ENCODE measurements at regions not wholly inside any gene's neighbourhood (a gene's known extent, or its start where the extent isn't known, plus 50 kb on each side); places are given as distances from the start of the nearest gene placed in this dataset.
"Not testable (repeated sequence)": the region's sequence is repeated elsewhere in the genome, so short reads cannot be mapped to it uniquely, and the experiment has no call there.

GRCh38 chr7:57821438-57822382, 371.7 kb downstream of the ZNF716 start (continued):
- no peak for TF ChIP-seq CREB1 (IDR thresholded peaks at IDR 0.05)
- TF ChIP-seq CREB1 (CRISPR knock-in tag; IDR thresholded peaks at IDR 0.05), result no peak
- no peak for TF ChIP-seq KAT2B (IDR thresholded peaks at IDR 0.05; ENCODE audit: low read depth, low read length)
- no peak for TF ChIP-seq TCF7L2 (IDR thresholded peaks at IDR 0.05; ENCODE audit: low read depth, low read length)
- TF ChIP-seq STAT6 (CRISPR knock-in tag; IDR thresholded peaks at IDR 0.05), result no peak
- no peak for TF ChIP-seq ZNF740 (CRISPR knock-in tag; IDR thresholded peaks at IDR 0.05)
- no peak for TF ChIP-seq ZNF740 (tag; IDR thresholded peaks at IDR 0.05)
- TF ChIP-seq PML (IDR thresholded peaks at IDR 0.05; ENCODE audit: low read length), result no peak
- TF ChIP-seq MTA2 (IDR thresholded peaks at IDR 0.05; ENCODE audit: low read depth), result no peak

GRCh38 chr7:57826548-57826947, 376.6 kb downstream of the ZNF716 start:
- H3K79me2 ChIP-seq (ENCODE audit: control insufficient read depth, insufficient read depth, low read length); H3K9me1 ChIP-seq (ENCODE audit: control insufficient read depth, insufficient read depth, low read length); CTCF ChIA-PET (ENCODE audit: low intra/inter-chr PET ratio); ATAC-seq; H3K4me1 ChIP-seq (replicated peaks in 1 of 2; ENCODE audit: control insufficient read depth in 2 of 2, insufficient read depth in 2 of 2, low read length in 2 of 2); H3K27me3 ChIP-seq (ENCODE audit: control insufficient read depth in 2 of 2, insufficient read depth in 2 of 2, low read length in 2 of 2); BruUV-seq (replicated peaks); intact Hi-C loops (cut with micrococcal nuclease); H3K4me2 ChIP-seq (ENCODE audit: insufficient read depth, low read length); FAIRE-seq; H4K20me1 ChIP-seq (replicated peaks; ENCODE audit: control insufficient read depth, insufficient read depth, low read length); POLR2A ChIA-PET; H3K4me3 ChIP-seq; H3K9ac ChIP-seq (ENCODE audit: insufficient read depth in 1 of 2, low read depth in 2 of 2, low read length in 2 of 2); H3K27ac ChIP-seq (ENCODE audit: extremely low read depth, low read depth, low read length); DNase-seq (ENCODE audit: extremely low read depth in 1 of 4, low spot score in 3 of 4); in situ Hi-C loops (cut with MboI); H3K9me3 ChIP-seq (replicated peaks; ENCODE audit: control insufficient read depth, insufficient read depth, low read depth, low read length); H2AFZ ChIP-seq (ENCODE audit: low read depth, low read length); H3K36me3 ChIP-seq (ENCODE audit: control insufficient read depth, insufficient read depth, low read length): not testable (repeated sequence)
- WGBS (ENCODE audit: insufficient coverage, low coverage, missing lambda C conversion rate), result 0% methylated on average over 2 of the region's 2 CpGs

- H3K4me2 ChIP-seq (ENCODE audit: insufficient read depth, low read length); H3K4me1 ChIP-seq (replicated peaks in 1 of 2; ENCODE audit: control insufficient read depth in 2 of 2, insufficient read depth in 2 of 2, low read length in 2 of 2); H3K9me3 ChIP-seq (replicated peaks; ENCODE audit: control insufficient read depth, insufficient read depth, low read depth, low read length); BruUV-seq (replicated peaks); H3K9ac ChIP-seq (ENCODE audit: insufficient read depth in 1 of 2, low read depth in 2 of 2, low read length in 2 of 2); H3K9me1 ChIP-seq (ENCODE audit: control insufficient read depth, insufficient read depth, low read length); H3K4me3 ChIP-seq; POLR2A ChIA-PET; H4K20me1 ChIP-seq (replicated peaks; ENCODE audit: control insufficient read depth, insufficient read depth, low read length); ATAC-seq; H3K79me2 ChIP-seq (ENCODE audit: control insufficient read depth, insufficient read depth, low read length); FAIRE-seq; H2AFZ ChIP-seq (ENCODE audit: low read depth, low read length); H3K27me3 ChIP-seq (ENCODE audit: control insufficient read depth in 2 of 2, insufficient read depth in 2 of 2, low read length in 2 of 2); H3K36me3 ChIP-seq (ENCODE audit: control insufficient read depth, insufficient read depth, low read length); DNase-seq (ENCODE audit: extremely low read depth in 1 of 4, low spot score in 3 of 4); CTCF ChIA-PET (ENCODE audit: low intra/inter-chr PET ratio); H3K27ac ChIP-seq (ENCODE audit: extremely low read depth, low read depth, low read length); in situ Hi-C loops (cut with MboI); intact Hi-C loops (cut with micrococcal nuclease): not testable (repeated sequence)
- WGBS (ENCODE audit: insufficient coverage, low coverage, missing lambda C conversion rate), result no CpG with 5 or more reads among the region's 15 CpGs
These were observed 385.2 kb downstream of the ZNF716 start for GRCh38 chr7:57835161-57835560.
